ENCODE measurements at regions not wholly inside any gene's neighbourhood (a gene's known extent, or its start where the extent isn't known, plus 50 kb on each side); places are given as distances from the start of the nearest gene placed in this dataset.
"Not testable (repeated sequence)": the region's sequence is repeated elsewhere in the genome, so short reads cannot be mapped to it uniquely, and the experiment has no call there.

GRCh38 chr11:55457641-55458040 lies 89.9 kb downstream of the OR4A15 start:
- Mint-ChIP-seq H3K4me3 (no peak overlapping the region), H3K27me3 (ENCODE audit: low read depth) (no peaks in the 10 kb centered on the region; the same call in 1 of the 2 replicates), H3K9me3 (peaks cover 60 to 62% of the 10 kb centered on the region in 2 experiments), H3K27ac (no peak overlapping the region), H3K36me3 (ENCODE audit: insufficient read depth in 1 of 3, low read depth in 3 of 3) (peaks cover 0 to 18% (median 12%) of the 10 kb centered on the region in 3 experiments; a peak in 4 of 7 replicates), H3K4me1 (no peaks in the 10 kb centered on the region)
- no peak overlapping the region for H3K9ac ChIP-seq (ENCODE audit: extremely low read depth, insufficient read length, low read length)
- H3K27ac ChIP-seq (ENCODE audit: insufficient read length, low read depth, low read length), result no peak overlapping the region
- H3T11ph ChIP-seq (ENCODE audit: low read length), result no peak overlapping the region
- peaks cover 46% of the 10 kb centered on the region for H3K9me3 ChIP-seq (ENCODE audit: control insufficient read depth, low read depth, low read length)
- H3K23me2 ChIP-seq (ENCODE audit: insufficient read length, low read depth, low read length, poor library complexity, severe bottlenecking), result no peaks in the 10 kb centered on the region
- H2AK5ac ChIP-seq (ENCODE audit: insufficient read length, low read length), result no peak overlapping the region
- no peaks in the 10 kb centered on the region for H3K79me1 ChIP-seq (ENCODE audit: insufficient read depth, low read depth, low read length, poor library complexity, severe bottlenecking)
- no CpG with 5 or more reads among the region's 2 CpGs for WGBS (ENCODE audit: extremely low coverage, insufficient read length, low lambda C conversion rate)
- TF ChIP-seq, protein P1, sequence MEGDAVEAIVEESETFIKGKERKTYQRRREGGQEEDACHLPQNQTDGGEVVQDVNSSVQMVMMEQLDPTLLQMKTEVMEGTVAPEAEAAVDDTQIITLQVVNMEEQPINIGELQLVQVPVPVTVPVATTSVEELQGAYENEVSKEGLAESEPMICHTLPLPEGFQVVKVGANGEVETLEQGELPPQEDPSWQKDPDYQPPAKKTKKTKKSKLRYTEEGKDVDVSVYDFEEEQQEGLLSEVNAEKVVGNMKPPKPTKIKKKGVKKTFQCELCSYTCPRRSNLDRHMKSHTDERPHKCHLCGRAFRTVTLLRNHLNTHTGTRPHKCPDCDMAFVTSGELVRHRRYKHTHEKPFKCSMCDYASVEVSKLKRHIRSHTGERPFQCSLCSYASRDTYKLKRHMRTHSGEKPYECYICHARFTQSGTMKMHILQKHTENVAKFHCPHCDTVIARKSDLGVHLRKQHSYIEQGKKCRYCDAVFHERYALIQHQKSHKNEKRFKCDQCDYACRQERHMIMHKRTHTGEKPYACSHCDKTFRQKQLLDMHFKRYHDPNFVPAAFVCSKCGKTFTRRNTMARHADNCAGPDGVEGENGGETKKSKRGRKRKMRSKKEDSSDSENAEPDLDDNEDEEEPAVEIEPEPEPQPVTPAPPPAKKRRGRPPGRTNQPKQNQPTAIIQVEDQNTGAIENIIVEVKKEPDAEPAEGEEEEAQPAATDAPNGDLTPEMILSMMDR (conservative IDR thresholded peaks at IDR 0.05), result no peak
- no peaks in the 10 kb centered on the region for H3K27me3 ChIP-seq (ENCODE audit: insufficient read depth, low read length)
- H3K56ac ChIP-seq (ENCODE audit: insufficient read length, low read depth, low read length), result no peak overlapping the region
- no peak overlapping the region for H3K4ac ChIP-seq (ENCODE audit: low read depth, low read length)
- no peak overlapping the region for H4K8ac ChIP-seq (replicated peaks; ENCODE audit: insufficient read length, low read depth, low read length)
- H2BK120ac ChIP-seq (ENCODE audit: low read depth, low read length, poor library complexity, severe bottlenecking), result no peak overlapping the region
- no peaks in the 10 kb centered on the region for H4K20me1 ChIP-seq (ENCODE audit: control insufficient read depth, insufficient read depth, insufficient read length)
- no peaks in the 10 kb centered on the region for H3K79me2 ChIP-seq (ENCODE audit: insufficient read depth, low read length)
- no peak overlapping the region for H2BK20ac ChIP-seq (ENCODE audit: low read depth, low read length, poor library complexity, severe bottlenecking)
- H2BK12ac ChIP-seq (ENCODE audit: insufficient read length, low read depth, low read length), result no peak overlapping the region
- no peak overlapping the region for H2BK15ac ChIP-seq (ENCODE audit: low read depth, low read length)
- H3K23ac ChIP-seq (ENCODE audit: insufficient read length, low read depth, low read length), result no peak overlapping the region
- no peak overlapping the region for H3K18ac ChIP-seq (ENCODE audit: insufficient read length, low read depth, low read length)
- H3K14ac ChIP-seq (ENCODE audit: insufficient read depth, low read length), result no peak overlapping the region
- H2AFZ ChIP-seq (ENCODE audit: low read length), result no peak overlapping the region
- H3K4me2 ChIP-seq (ENCODE audit: insufficient read depth, insufficient read length, low read length), result no peak overlapping the region
- H4K5ac ChIP-seq (ENCODE audit: insufficient read length, low read depth, low read length), result no peak overlapping the region
- no peaks in the 10 kb centered on the region for H3K4me1 ChIP-seq (ENCODE audit: insufficient read depth, low read length)
- no peak overlapping the region for H4K91ac ChIP-seq (ENCODE audit: insufficient read length, low read depth, low read length)
- no peak overlapping the region for H2BK5ac ChIP-seq (ENCODE audit: insufficient read length, low read length)
- DNase-seq, result no peak

DNA sequence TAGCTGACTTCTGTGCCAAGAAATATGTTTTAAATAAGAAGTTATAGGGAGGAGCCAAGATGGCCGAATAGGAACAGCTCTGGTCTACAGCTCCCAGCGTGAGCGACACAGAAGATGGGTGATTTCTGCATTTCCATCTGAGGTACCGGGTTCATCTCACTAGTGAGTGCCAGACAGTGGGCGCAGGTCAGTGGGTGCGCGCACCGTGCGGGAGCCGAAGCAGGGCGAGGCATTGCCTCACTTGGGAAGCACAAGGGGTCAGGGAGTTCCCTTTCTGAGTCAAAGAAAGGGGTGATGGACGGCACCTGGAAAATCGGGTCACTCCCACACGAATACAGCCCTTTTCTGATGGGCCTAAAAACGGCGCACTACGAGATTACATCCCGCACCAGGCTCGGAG lies 92.1 kb downstream of the OR4A15 start:
- H3K79me2 ChIP-seq (ENCODE audit: insufficient read depth, low read length); H2AK5ac ChIP-seq (ENCODE audit: insufficient read length, low read length); H3K79me1 ChIP-seq (ENCODE audit: insufficient read depth, low read depth, low read length, poor library complexity, severe bottlenecking); H3K27me3 Mint-ChIP-seq (ENCODE audit: low read depth); H2BK12ac ChIP-seq (ENCODE audit: insufficient read length, low read depth, low read length); H4K20me1 ChIP-seq (ENCODE audit: control insufficient read depth, insufficient read depth, insufficient read length); H3K4me1 Mint-ChIP-seq; H4K8ac ChIP-seq (replicated peaks; ENCODE audit: insufficient read length, low read depth, low read length); H3T11ph ChIP-seq (ENCODE audit: low read length); H3K27ac Mint-ChIP-seq; H3K4me1 ChIP-seq (ENCODE audit: insufficient read depth, low read length); H3K23ac ChIP-seq (ENCODE audit: insufficient read length, low read depth, low read length); H3K56ac ChIP-seq (ENCODE audit: insufficient read length, low read depth, low read length); H3K27me3 ChIP-seq (ENCODE audit: insufficient read depth, low read length); H3K4ac ChIP-seq (ENCODE audit: low read depth, low read length); H3K23me2 ChIP-seq (ENCODE audit: insufficient read length, low read depth, low read length, poor library complexity, severe bottlenecking); H3K18ac ChIP-seq (ENCODE audit: insufficient read length, low read depth, low read length); DNase-seq; H2BK5ac ChIP-seq (ENCODE audit: insufficient read length, low read length); H3K14ac ChIP-seq (ENCODE audit: insufficient read depth, low read length); H3K4me3 Mint-ChIP-seq; H2AFZ ChIP-seq (ENCODE audit: low read length); H2BK15ac ChIP-seq (ENCODE audit: low read depth, low read length); H4K5ac ChIP-seq (ENCODE audit: insufficient read length, low read depth, low read length); H4K91ac ChIP-seq (ENCODE audit: insufficient read length, low read depth, low read length); H3K9ac ChIP-seq (ENCODE audit: extremely low read depth, insufficient read length, low read length); H2BK120ac ChIP-seq (ENCODE audit: low read depth, low read length, poor library complexity, severe bottlenecking); H3K4me2 ChIP-seq (ENCODE audit: insufficient read depth, insufficient read length, low read length); H2BK20ac ChIP-seq (ENCODE audit: low read depth, low read length, poor library complexity, severe bottlenecking); H3K27ac ChIP-seq (ENCODE audit: insufficient read length, low read depth, low read length): not testable (repeated sequence)
- H3K9me3 ChIP-seq (ENCODE audit: control insufficient read depth, low read depth, low read length), result peaks cover 35% of the 10 kb centered on the region
- no CpG with 5 or more reads among the region's 19 CpGs for whole genome bisulfite sequencing (ENCODE audit: extremely low coverage, insufficient read length, low lambda C conversion rate)
- Mint-ChIP-seq H3K36me3 (ENCODE audit: insufficient read depth in 1 of 3, low read depth in 3 of 3) (peaks cover 0 to 19% (median 12%) of the 10 kb centered on the region in 3 experiments; a peak in 5 of 7 replicates), H3K9me3 (peaks cover 50 to 58% of the 10 kb centered on the region in 2 experiments)

Data from H9 (cell line).